GM19324 (cell line): ENCODE measurements at regions not wholly inside any gene's neighbourhood (a gene's known extent, or its start where the extent isn't known, plus 50 kb on each side); places are given as distances from the start of the nearest gene placed in this dataset.

Source experiments
- ATAC-seq: cut with Tn5 transposase; IDR thresholded peaks from one replicate; pipeline ENCODE4 v1.9.1; 2021; ENCODE audit warnings: mild to moderate bottlenecking, moderate library complexity; ENCODE audit not compliant: unreplicated experiment, low FRiP score

DNA sequence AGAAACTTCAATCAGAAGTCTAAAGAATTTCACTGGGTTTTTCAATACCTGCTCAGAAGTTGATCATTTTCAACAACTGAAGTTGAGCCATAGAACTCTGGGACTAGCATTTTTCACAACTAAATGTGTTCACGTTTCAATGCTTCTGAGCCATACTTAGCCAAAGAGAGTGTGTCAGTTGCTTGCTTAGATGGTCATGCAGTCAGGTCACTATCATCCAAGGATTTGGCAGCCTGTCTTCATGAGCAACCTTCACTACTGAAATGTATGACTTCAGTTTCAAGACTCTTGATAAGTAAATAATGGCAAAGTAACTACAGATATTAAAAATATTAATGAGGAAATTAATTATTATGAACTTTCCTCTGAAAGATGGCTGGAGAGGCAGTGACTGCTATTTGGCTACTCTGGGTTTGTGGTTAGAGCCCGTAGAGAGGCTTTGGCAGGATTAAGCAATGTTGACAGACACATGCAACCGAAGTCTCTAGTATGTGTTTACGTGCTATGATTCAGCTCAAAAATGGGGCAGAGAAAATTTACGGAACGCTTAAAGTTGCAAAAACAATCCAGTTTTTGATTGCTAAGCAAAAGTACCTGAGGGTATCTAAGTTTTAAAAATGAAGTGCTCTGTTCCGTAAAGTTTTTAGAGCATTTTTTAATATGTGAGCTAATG lies 133.8 kb downstream of the GMNC start:
- no peak for ATAC-seq

DNA sequence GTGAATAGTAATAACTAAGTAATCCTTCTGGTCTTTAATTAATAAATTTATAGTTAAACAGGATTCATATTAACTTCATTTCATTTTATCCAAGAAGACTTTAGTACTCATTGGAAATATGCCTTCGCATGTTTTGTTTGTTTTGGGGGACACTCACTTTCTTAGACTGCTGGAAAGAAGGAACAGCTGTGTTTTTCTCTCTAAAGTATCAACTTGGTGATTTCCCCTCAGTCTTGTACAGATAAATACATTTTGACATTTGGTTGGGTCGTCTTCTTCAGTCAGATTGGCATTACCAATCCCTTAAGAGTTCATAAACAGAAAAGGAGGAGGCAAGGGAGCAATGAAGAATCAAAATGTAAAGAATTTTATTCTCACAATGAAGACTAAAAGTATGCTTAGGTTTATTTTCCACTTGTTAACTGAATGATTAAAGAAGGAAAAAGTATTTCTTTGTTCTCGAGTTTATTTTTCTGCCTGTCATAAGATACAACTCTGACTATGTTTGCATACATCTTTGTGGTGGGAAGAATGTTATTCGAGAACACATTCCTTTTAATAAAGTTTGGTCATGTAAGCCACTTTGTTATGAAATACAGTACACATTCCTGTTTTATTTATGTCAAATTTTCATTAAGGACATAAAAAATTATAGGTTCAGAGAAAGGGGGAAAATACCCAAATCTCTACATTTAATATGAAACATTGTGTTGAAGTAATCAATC lies 140.2 kb downstream of the GMNC start:
- no peak for ATAC-seq

DNA sequence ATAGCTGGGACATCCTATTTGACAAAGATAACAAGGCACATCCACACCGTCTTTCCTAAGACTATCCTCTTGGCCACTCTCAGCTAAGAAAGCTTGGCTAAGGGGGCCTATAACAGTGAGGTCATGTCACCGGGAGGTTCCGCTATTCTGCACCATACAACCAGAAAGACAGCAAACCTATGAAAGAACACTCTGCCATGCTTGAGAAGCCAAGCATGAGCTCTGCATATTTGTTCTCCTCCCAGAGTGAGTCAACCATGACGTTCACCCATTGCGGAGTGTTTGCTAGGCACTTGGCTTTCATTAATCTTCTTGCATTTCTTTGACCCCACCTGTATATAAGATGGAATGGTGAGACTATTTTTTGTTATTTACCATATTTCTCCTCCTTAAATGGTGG lies 141.2 kb downstream of the GMNC start:
- ATAC-seq = peak; percentile 83

- no peak for ATAC-seq
These were observed 143.8 kb downstream of the GMNC start for GRCh38 chr3:190718671-190719070.

GRCh38 chr3:190718097-190718496 lies 144.4 kb downstream of the GMNC start:
- ATAC-seq = no peak

GRCh38 chr3:190716961-190717360 lies 145.5 kb downstream of the GMNC start:
- ATAC-seq = no peak

DNA sequence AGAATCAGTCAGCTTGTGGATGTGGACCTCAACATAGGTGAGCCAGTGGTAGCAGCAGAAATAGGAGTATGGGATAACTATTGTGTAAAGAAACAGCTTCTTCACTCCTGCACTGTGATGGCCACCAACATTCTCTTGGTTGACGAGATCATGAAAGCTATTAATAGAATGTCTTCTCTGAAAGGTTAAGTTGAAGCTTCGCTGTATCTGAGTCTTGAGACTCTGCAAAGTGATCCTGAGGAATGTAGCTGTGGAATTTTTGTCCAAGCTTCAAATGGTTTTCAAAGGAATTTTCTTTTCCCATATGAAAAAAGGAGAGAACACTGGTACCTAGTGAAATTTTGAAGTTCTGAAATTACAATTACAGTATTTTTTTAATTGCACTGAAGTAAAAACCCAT lies 146.3 kb downstream of the GMNC start:
- no peak for ATAC-seq

DNA sequence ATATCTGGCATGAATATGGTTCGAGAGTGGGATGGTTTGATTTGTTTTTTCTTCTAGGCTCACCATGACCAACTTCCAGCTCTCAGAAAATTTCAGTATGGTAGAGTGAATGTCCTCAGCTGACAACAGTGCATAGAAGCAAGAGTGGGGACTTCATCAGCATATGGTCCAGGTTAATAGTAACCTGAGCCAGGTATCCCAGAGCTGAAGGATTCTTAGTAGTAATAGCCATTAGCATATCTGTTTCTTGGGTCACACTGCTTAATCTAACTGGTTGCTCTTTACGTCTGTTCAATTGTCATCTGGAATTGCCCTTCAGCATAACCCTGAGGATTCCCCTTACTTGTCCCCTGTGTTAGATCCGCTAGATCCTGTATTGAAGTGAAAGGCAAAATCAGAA lies 151.8 kb downstream of the GMNC start:
- no peak for ATAC-seq

GRCh38 chr3:190709351-190709773 lies 153.1 kb downstream of the GMNC start:
- ATAC-seq = no peak
